Neural cell (in vitro differentiated cells): ENCODE measurements at regions not wholly inside any gene's neighbourhood (a gene's known extent, or its start where the extent isn't known, plus 50 kb on each side); places are given as distances from the start of the nearest gene placed in this dataset.

ENCODE experiments used
- H2AFZ ChIP-seq: fragments of 200-600, 300-800 bp; sonication (generic), shearing (Covaris generic); 2 replicates; pipeline ENCODE4 v1.6.0; 2014; ENCODE audit warnings: low read depth, mild to moderate bottlenecking, antibody characterized with exemption, low read length, moderate library complexity
- H3F3A ChIP-seq: fragments of 200-600 bp; shearing (Covaris generic); 2 replicates; pipeline ENCODE4 v1.6.1; 2016; ENCODE audit warnings: mild to moderate bottlenecking, moderate library complexity, mixed read lengths, antibody characterized with exemption, low read length; ENCODE audit not compliant: insufficient read depth, poor library complexity, severe bottlenecking
- H3K27ac ChIP-seq: fragments of 200-600, 300-800 bp; sonication (generic), shearing (Covaris generic); 2 replicates; pipeline ENCODE4 v1.5.1; 2014; ENCODE audit warnings: mild to moderate bottlenecking, low read length, moderate library complexity
- H3K27me3 ChIP-seq: fragments of 300-800, 200-600 bp; sonication (generic), shearing (Covaris generic); 2 replicates; pipeline ENCODE4 v1.6.0; 2014; ENCODE audit warnings: mild to moderate bottlenecking, low read depth, low read length, moderate library complexity; ENCODE audit not compliant: insufficient read depth
- H3K36me3 ChIP-seq: fragments of 300-800, 200-600 bp; sonication (generic), shearing (Covaris generic); 2 replicates; pipeline ENCODE4 v1.5.1; 2014; ENCODE audit warnings: mild to moderate bottlenecking, antibody characterized with exemption, low read length, moderate library complexity; ENCODE audit not compliant: insufficient read depth
- H3K4me2 ChIP-seq: fragments of 300-800, 200-600 bp; sonication (generic), shearing (Covaris generic); 2 replicates; pipeline ENCODE4 v1.6.0; 2014; ENCODE audit warnings: mild to moderate bottlenecking, low read length
- H3K4me3 ChIP-seq: fragments of 300-800, 200-600 bp; sonication (generic), shearing (Covaris generic); 2 replicates; pipeline ENCODE4 v1.5.1; 2014; ENCODE audit warnings: mild to moderate bottlenecking, low read length, moderate library complexity
- H3K79me2 ChIP-seq: fragments of 200-600 bp; shearing (Covaris generic); replicated peaks from 2 replicates; pipeline ENCODE4 v1.6.0; 2014; ENCODE audit warnings: mild to moderate bottlenecking, low read length, moderate library complexity; ENCODE audit not compliant: insufficient read depth
- H3K9ac ChIP-seq: fragments of 300-800, 200-600 bp; sonication (generic), shearing (Covaris generic); 2 replicates; pipeline ENCODE4 v1.6.1; 2016; ENCODE audit warnings: mild to moderate bottlenecking, low read length, mixed read lengths
- H3K9me2 ChIP-seq: fragments of 200-600 bp; shearing (Covaris generic); 2 replicates; pipeline ENCODE4 v1.6.1; 2016; ENCODE audit warnings: mild to moderate bottlenecking, low read length, mixed read lengths; ENCODE audit not compliant: insufficient read depth
- H3K9me3 ChIP-seq: fragments of 200-600, 300-800 bp; sonication (generic), shearing (Covaris generic); 2 replicates; pipeline ENCODE4 v1.6.1; 2016; ENCODE audit warnings: mild to moderate bottlenecking, mixed run types, low read length, moderate library complexity, mixed read lengths
- H4K20me1 ChIP-seq: fragments of 200-600 bp; shearing (Covaris generic); 2 replicates; pipeline ENCODE4 v1.6.1; 2016; ENCODE audit warnings: mild to moderate bottlenecking, mixed run types; ENCODE audit not compliant: insufficient read depth
- EP300 ChIP-seq: fragments of 450-650 bp; conservative IDR thresholded peaks from 2 replicates; pipeline ENCODE4 v1.6.1; 2014; ENCODE audit warnings: antibody characterized with exemption, mild to moderate bottlenecking, moderate library complexity; ENCODE audit not compliant: poor library complexity, severe bottlenecking
- EZH2 ChIP-seq: fragments of 200-600, 300-800 bp; shearing (Covaris generic), sonication (generic); IDR thresholded peaks from 2 replicates; pipeline ENCODE4 v1.6.1; 2014; ENCODE audit warnings: antibody characterized with exemption, low read length, borderline replicate concordance, mild to moderate bottlenecking; ENCODE audit not compliant: insufficient read depth, poor library complexity, severe bottlenecking
- MXI1 ChIP-seq: fragments of 450-650 bp; conservative IDR thresholded peaks from 2 replicates; pipeline ENCODE4 v1.6.1; 2014; ENCODE audit warnings: antibody characterized with exemption, mild to moderate bottlenecking; ENCODE audit not compliant: poor library complexity, severe bottlenecking
- POLR2AphosphoS5 ChIP-seq: IDR thresholded peaks from 2 replicates; pipeline ENCODE4 v1.6.1; 2012
- RAD21 ChIP-seq: fragments of 450-650 bp; conservative IDR thresholded peaks from 2 replicates; pipeline ENCODE4 v1.6.1; 2014; ENCODE audit warnings: antibody characterized with exemption, mild to moderate bottlenecking, moderate library complexity
- SMC3 ChIP-seq: fragments of 450-650 bp; conservative IDR thresholded peaks from 2 replicates; pipeline ENCODE4 v1.6.1; 2014; ENCODE audit warnings: antibody characterized with exemption, mild to moderate bottlenecking, moderate library complexity; ENCODE audit not compliant: poor library complexity
- TAF1 ChIP-seq: IDR thresholded peaks from 2 replicates; pipeline ENCODE4 v1.6.1; 2012; ENCODE audit warnings: low read depth
- TF ChIP-seq, protein P1 (sequence below): fragments of 450-650 bp; IDR thresholded peaks from 2 replicates; pipeline ENCODE4 v1.5.1; 2014; ENCODE audit warnings: antibody characterized with exemption, mild to moderate bottlenecking, moderate library complexity; ENCODE audit not compliant: poor library complexity, severe bottlenecking
- TF ChIP-seq, protein P2 (sequence below): IDR thresholded peaks from 2 replicates; pipeline ENCODE4 v1.6.1; 2012; ENCODE audit warnings: borderline replicate concordance

DNA sequence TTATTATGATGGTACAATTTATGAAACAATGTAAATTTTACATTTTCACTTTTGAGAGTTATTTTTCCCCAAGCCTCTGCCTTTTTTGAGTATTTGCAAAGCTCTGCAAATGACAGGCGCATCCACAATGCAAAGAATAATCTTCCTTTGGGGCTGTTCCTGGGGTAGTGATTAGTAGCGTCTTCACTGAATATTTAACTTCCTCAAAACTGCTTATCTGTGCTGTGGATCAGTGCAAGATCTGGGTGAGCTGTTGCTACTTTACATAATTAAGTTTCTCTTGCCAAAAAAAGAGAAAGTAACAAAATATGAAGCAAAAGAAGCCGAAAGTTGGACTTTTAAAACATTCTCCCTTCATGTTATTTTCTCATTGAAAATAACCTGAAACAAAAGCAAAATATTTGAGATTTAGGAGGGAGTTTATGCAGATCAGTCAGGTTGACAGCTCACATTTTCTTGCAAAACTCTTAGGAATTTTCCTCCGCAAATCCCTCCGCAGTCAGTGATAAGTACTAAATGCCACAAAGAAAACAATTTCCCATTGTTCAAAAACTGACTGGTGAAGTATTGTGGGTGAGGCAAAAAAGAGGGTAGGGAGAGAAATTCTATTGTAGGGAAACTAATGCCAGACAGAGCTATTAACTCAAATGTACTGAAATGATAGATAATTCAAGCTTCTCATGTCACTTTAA is 276.4 kb upstream of the B3GALT2 start:
- H3K9ac ChIP-seq: no peak overlapping the region
- H3K27ac ChIP-seq: peak overlapping the region; percentile 19
- TF ChIP-seq TAF1 (no peak), EZH2 (no peak), RAD21 (no peak), MXI1 (no peak), EP300 (no peak), SMC3 (no peak), POLR2AphosphoS5 (no peak)
- TF ChIP-seq, protein P1, sequence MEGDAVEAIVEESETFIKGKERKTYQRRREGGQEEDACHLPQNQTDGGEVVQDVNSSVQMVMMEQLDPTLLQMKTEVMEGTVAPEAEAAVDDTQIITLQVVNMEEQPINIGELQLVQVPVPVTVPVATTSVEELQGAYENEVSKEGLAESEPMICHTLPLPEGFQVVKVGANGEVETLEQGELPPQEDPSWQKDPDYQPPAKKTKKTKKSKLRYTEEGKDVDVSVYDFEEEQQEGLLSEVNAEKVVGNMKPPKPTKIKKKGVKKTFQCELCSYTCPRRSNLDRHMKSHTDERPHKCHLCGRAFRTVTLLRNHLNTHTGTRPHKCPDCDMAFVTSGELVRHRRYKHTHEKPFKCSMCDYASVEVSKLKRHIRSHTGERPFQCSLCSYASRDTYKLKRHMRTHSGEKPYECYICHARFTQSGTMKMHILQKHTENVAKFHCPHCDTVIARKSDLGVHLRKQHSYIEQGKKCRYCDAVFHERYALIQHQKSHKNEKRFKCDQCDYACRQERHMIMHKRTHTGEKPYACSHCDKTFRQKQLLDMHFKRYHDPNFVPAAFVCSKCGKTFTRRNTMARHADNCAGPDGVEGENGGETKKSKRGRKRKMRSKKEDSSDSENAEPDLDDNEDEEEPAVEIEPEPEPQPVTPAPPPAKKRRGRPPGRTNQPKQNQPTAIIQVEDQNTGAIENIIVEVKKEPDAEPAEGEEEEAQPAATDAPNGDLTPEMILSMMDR: no peak
- TF ChIP-seq, protein P2, sequence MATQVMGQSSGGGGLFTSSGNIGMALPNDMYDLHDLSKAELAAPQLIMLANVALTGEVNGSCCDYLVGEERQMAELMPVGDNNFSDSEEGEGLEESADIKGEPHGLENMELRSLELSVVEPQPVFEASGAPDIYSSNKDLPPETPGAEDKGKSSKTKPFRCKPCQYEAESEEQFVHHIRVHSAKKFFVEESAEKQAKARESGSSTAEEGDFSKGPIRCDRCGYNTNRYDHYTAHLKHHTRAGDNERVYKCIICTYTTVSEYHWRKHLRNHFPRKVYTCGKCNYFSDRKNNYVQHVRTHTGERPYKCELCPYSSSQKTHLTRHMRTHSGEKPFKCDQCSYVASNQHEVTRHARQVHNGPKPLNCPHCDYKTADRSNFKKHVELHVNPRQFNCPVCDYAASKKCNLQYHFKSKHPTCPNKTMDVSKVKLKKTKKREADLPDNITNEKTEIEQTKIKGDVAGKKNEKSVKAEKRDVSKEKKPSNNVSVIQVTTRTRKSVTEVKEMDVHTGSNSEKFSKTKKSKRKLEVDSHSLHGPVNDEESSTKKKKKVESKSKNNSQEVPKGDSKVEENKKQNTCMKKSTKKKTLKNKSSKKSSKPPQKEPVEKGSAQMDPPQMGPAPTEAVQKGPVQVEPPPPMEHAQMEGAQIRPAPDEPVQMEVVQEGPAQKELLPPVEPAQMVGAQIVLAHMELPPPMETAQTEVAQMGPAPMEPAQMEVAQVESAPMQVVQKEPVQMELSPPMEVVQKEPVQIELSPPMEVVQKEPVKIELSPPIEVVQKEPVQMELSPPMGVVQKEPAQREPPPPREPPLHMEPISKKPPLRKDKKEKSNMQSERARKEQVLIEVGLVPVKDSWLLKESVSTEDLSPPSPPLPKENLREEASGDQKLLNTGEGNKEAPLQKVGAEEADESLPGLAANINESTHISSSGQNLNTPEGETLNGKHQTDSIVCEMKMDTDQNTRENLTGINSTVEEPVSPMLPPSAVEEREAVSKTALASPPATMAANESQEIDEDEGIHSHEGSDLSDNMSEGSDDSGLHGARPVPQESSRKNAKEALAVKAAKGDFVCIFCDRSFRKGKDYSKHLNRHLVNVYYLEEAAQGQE: no peak
- no peaks in the 10 kb centered on the region for H3F3A ChIP-seq
- H3K9me3 ChIP-seq: no peaks in the 10 kb centered on the region
- no peaks in the 10 kb centered on the region for H3K36me3 ChIP-seq
- no peaks in the 10 kb centered on the region for H4K20me1 ChIP-seq
- H3K79me2 ChIP-seq: no peaks in the 10 kb centered on the region
- H3K4me2 ChIP-seq: peak overlapping the region; percentile 39
- no peaks in the 10 kb centered on the region for H3K27me3 ChIP-seq
- H2AFZ ChIP-seq: no peak overlapping the region
- H3K9me2 ChIP-seq: no peaks in the 10 kb centered on the region
- H3K4me3 ChIP-seq: peak overlapping the region; percentile 43

DNA sequence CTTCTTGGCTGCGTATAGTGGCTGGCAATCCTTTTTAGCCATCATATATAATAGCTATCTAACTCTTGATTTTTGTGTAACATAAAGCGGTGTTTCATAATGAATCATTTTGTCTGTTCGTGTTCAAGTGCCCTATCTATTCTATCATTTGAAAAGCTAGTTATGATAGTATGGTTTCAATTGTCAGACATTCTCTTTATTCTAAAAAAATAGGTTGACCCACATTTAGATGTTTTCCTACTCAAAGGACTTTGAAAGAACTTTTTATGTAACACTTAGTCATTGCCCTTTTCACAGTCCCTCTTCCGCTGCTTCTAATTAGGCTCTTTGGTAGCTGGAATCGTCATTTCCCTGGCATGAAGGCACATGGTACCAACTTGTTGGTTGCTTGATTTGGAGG is 272.2 kb upstream of the B3GALT2 start:
- H2AFZ ChIP-seq: no peak overlapping the region
- no peaks in the 10 kb centered on the region for H3K9me3 ChIP-seq
- no peaks in the 10 kb centered on the region for H3K36me3 ChIP-seq
- no peaks in the 10 kb centered on the region for H3K79me2 ChIP-seq
- TF ChIP-seq MXI1: no peak
- TF ChIP-seq, protein P1: no peak
- no peak for TF ChIP-seq RAD21
- TF ChIP-seq TAF1: no peak
- H4K20me1 ChIP-seq: no peaks in the 10 kb centered on the region
- H3K4me2 ChIP-seq: no peak overlapping the region
- no peak overlapping the region for H3K27ac ChIP-seq
- peaks cover 6% of the 10 kb centered on the region for H3F3A ChIP-seq
- no peaks in the 10 kb centered on the region for H3K27me3 ChIP-seq
- no peak overlapping the region for H3K4me3 ChIP-seq
- H3K9me2 ChIP-seq: no peaks in the 10 kb centered on the region
- H3K9ac ChIP-seq: no peak overlapping the region
